ENCODE measurements at regions not wholly inside any gene's neighbourhood (a gene's known extent, or its start where the extent isn't known, plus 50 kb on each side); places are given as distances from the start of the nearest gene placed in this dataset.

DNA sequence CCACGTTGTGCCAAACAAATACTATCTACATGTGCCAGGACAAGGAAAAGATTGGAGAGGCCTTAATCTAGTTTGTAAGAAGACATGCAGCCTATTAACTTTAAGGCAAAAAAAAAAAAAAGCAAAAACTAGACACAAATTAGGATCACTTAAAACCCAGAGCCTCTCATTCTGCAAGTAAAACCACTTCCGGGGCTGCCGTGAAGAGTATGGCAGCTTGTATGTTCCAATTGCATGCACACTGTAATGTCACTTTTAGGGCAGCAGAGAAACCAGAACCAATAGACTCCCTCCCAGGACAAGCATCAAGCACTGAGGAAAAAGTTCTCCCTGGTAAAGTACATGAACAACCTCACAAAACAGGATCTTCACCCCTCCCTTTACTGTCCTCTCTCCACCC lies 70.6 kb downstream of the RSL24D1 start:
- H3K4me3 ChIP-seq (ENCODE audit: low read length) = no peak overlapping the region
- no peak for DNase-seq (ENCODE audit: low read depth)
- TF ChIP-seq, protein P1, sequence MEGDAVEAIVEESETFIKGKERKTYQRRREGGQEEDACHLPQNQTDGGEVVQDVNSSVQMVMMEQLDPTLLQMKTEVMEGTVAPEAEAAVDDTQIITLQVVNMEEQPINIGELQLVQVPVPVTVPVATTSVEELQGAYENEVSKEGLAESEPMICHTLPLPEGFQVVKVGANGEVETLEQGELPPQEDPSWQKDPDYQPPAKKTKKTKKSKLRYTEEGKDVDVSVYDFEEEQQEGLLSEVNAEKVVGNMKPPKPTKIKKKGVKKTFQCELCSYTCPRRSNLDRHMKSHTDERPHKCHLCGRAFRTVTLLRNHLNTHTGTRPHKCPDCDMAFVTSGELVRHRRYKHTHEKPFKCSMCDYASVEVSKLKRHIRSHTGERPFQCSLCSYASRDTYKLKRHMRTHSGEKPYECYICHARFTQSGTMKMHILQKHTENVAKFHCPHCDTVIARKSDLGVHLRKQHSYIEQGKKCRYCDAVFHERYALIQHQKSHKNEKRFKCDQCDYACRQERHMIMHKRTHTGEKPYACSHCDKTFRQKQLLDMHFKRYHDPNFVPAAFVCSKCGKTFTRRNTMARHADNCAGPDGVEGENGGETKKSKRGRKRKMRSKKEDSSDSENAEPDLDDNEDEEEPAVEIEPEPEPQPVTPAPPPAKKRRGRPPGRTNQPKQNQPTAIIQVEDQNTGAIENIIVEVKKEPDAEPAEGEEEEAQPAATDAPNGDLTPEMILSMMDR (IDR thresholded peaks at IDR 0.05; ENCODE audit: insufficient read depth, low read depth, low read length, missing control alignments) = no peak

GRCh38 chr15:55124616-55125015 lies 72.1 kb downstream of the RSL24D1 start:
- DNase-seq (ENCODE audit: low read depth) = no peak
- TF ChIP-seq, protein P1 (IDR thresholded peaks at IDR 0.05; ENCODE audit: insufficient read depth, low read depth, low read length, missing control alignments) = no peak
- H3K4me3 ChIP-seq (ENCODE audit: low read length) = no peak overlapping the region

GRCh38 chr15:55118344-55118870 lies 78.3 kb downstream of the RSL24D1 start:
- TF ChIP-seq, protein P1 (IDR thresholded peaks at IDR 0.05; ENCODE audit: insufficient read depth, low read depth, low read length, missing control alignments) = no peak
- no peak overlapping the region for H3K4me3 ChIP-seq (ENCODE audit: low read length)
- DNase-seq (ENCODE audit: low read depth) = no peak

DNA sequence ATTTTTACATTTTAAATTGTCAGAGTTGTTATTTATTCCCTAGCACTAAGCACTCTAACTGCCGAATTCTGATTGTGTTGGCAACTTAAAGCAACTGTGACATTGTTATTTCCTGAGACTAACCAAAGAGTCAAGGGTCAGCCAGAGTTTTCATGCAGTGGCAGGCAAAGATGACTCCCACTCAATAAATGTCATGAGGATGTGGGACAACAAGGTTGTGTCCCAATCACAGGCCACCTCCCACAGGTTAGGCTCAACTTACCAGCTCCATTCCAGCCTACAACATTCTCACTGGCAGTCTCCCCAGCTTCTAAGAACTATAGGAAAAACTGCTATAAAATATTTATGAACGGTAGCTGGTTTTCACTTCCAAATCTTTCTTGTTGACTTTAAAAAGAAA lies 80.1 kb downstream of the RSL24D1 start:
- TF ChIP-seq, protein P1 (IDR thresholded peaks at IDR 0.05; ENCODE audit: insufficient read depth, low read depth, low read length, missing control alignments) = no peak
- no peak overlapping the region for H3K4me3 ChIP-seq (ENCODE audit: low read length)
- no peak for DNase-seq (ENCODE audit: low read depth)

DNA sequence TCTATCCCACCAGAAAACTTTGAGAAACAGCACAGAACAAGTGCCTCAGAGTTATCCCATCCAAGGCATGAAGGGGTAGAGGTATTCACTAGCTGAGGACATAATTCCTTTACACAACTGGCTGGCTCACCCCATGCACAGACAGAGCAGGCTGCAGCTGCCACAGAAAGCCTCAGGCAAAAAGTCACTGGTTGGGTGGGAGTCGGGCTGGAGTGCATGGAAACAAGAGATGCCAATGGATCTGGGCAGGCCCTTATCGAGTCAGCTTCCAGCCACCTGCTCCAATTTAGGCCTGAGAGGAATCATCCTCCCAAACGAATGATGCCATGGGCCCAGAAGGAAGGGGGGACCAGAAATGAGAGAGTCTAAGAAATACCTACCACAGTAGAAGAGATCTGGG lies 83.0 kb downstream of the RSL24D1 start:
- TF ChIP-seq, protein P1 (IDR thresholded peaks at IDR 0.05; ENCODE audit: insufficient read depth, low read depth, low read length, missing control alignments) = no peak
- H3K4me3 ChIP-seq (ENCODE audit: low read length) = no peak overlapping the region
- DNase-seq (ENCODE audit: low read depth) = no peak

DNA sequence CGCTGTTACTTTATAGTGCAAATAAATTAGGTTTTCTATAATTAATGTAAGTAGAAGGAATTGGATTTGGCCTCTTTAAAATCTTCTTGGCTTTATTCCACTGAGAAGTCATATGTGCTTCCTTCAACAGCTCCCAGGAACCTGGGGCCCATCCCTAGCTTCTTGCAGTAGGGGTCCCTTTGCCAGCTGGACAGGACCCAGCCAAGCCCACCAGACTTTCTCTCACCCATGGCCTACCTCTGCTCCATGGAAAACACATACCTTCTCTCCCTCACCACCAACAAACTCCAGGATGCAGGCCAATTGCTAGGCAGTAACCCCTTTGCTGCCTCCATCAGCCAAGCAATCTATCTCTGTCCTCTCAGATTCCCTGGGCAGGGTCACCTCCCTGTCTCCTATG lies 84.0 kb downstream of the RSL24D1 start:
- DNase-seq (ENCODE audit: low read depth) = no peak
- H3K4me3 ChIP-seq (ENCODE audit: low read length) = no peak overlapping the region
- TF ChIP-seq, protein P1 (IDR thresholded peaks at IDR 0.05; ENCODE audit: insufficient read depth, low read depth, low read length, missing control alignments) = no peak

GRCh38 chr15:55110446-55110845 lies 86.3 kb downstream of the RSL24D1 start:
- no peak overlapping the region for H3K4me3 ChIP-seq (ENCODE audit: low read length)
- TF ChIP-seq, protein P1 (IDR thresholded peaks at IDR 0.05; ENCODE audit: insufficient read depth, low read depth, low read length, missing control alignments) = no peak
- no peak for DNase-seq (ENCODE audit: low read depth)

Measured in epithelial cell of esophagus (primary cell).